WTC11 (cell line): ENCODE measurements at regions not wholly inside any gene's neighbourhood (a gene's known extent, or its start where the extent isn't known, plus 50 kb on each side); places are given as distances from the start of the nearest gene placed in this dataset.

Experiments
- FOXP1 ChIP-seq: sonication (generic); formaldehyde crosslinking; IDR thresholded peaks from 2 replicates; pipeline ENCODE4 v1.8.0; 2022; ENCODE audit warnings: missing genetic modification reagents, mild to moderate bottlenecking, moderate library complexity, borderline replicate concordance
- IRF2 ChIP-seq: sonication (generic); formaldehyde crosslinking; IDR thresholded peaks from 2 replicates; pipeline ENCODE4 v1.8.0; 2022; ENCODE audit warnings: low read depth, missing genetic modification reagents, borderline replicate concordance
- JUN ChIP-seq: sonication (generic); formaldehyde crosslinking; IDR thresholded peaks from 2 replicates; pipeline ENCODE4 v1.8.0; 2023; ENCODE audit warnings: mild to moderate bottlenecking, missing genetic modification reagents
- NR3C1 ChIP-seq: sonication (generic); formaldehyde crosslinking; conservative IDR thresholded peaks from 2 replicates; pipeline ENCODE4 v1.8.1; 2023; ENCODE audit warnings: low read depth, mild to moderate bottlenecking, missing genetic modification reagents
- SP1 ChIP-seq: sonication (generic); formaldehyde crosslinking; conservative IDR thresholded peaks from 2 replicates; pipeline ENCODE4 v1.8.1; 2022; ENCODE audit warnings: missing genetic modification reagents
- TF ChIP-seq, protein P1 (sequence below): fragments of 200-600 bp; IDR thresholded peaks from 2 replicates; pipeline ENCODE4 v1.8.0; 2022; ENCODE audit warnings: antibody characterized with exemption
- TF ChIP-seq, protein P2 (sequence below): sonication (generic); formaldehyde crosslinking; conservative IDR thresholded peaks from 2 replicates; pipeline ENCODE4 v1.8.1; 2023; ENCODE audit warnings: mild to moderate bottlenecking, low read depth, missing genetic modification reagents, moderate library complexity
- TF ChIP-seq, protein P3 (sequence below): sonication (generic); formaldehyde crosslinking; IDR thresholded peaks from 2 replicates; pipeline ENCODE4 v1.8.0; 2022; ENCODE audit warnings: mild to moderate bottlenecking, missing genetic modification reagents
- TF ChIP-seq, protein P4 (sequence below): sonication (generic); formaldehyde crosslinking; conservative IDR thresholded peaks from 2 replicates; pipeline ENCODE4 v1.8.1; 2022; ENCODE audit warnings: mild to moderate bottlenecking, missing genetic modification reagents

DNA sequence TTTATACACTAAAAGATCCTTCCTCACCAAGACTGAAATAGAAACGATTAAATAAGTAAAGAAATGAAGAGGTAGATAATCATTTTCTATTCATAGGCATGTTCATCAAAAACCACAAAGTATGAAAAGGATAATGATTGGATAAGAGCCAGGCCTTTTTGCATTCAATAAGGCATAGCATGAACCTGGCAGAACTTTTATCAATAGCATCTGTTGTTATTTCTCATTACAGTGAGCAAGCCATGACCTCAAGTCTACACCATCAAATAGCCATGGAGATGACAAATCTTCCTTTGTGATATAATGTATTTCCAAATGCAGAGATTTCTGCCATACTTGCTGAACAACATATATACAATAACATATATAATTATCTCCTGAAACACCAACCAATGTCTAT is 206.0 kb upstream of the SLC7A11 start:
- TF ChIP-seq, protein P1, sequence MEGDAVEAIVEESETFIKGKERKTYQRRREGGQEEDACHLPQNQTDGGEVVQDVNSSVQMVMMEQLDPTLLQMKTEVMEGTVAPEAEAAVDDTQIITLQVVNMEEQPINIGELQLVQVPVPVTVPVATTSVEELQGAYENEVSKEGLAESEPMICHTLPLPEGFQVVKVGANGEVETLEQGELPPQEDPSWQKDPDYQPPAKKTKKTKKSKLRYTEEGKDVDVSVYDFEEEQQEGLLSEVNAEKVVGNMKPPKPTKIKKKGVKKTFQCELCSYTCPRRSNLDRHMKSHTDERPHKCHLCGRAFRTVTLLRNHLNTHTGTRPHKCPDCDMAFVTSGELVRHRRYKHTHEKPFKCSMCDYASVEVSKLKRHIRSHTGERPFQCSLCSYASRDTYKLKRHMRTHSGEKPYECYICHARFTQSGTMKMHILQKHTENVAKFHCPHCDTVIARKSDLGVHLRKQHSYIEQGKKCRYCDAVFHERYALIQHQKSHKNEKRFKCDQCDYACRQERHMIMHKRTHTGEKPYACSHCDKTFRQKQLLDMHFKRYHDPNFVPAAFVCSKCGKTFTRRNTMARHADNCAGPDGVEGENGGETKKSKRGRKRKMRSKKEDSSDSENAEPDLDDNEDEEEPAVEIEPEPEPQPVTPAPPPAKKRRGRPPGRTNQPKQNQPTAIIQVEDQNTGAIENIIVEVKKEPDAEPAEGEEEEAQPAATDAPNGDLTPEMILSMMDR: no peak
- TF ChIP-seq IRF2 (CRISPR knock-in tag) (no peak), NR3C1 (no peak), JUN (no peak), FOXP1 (no peak), SP1 (no peak)
- TF ChIP-seq, protein P2, sequence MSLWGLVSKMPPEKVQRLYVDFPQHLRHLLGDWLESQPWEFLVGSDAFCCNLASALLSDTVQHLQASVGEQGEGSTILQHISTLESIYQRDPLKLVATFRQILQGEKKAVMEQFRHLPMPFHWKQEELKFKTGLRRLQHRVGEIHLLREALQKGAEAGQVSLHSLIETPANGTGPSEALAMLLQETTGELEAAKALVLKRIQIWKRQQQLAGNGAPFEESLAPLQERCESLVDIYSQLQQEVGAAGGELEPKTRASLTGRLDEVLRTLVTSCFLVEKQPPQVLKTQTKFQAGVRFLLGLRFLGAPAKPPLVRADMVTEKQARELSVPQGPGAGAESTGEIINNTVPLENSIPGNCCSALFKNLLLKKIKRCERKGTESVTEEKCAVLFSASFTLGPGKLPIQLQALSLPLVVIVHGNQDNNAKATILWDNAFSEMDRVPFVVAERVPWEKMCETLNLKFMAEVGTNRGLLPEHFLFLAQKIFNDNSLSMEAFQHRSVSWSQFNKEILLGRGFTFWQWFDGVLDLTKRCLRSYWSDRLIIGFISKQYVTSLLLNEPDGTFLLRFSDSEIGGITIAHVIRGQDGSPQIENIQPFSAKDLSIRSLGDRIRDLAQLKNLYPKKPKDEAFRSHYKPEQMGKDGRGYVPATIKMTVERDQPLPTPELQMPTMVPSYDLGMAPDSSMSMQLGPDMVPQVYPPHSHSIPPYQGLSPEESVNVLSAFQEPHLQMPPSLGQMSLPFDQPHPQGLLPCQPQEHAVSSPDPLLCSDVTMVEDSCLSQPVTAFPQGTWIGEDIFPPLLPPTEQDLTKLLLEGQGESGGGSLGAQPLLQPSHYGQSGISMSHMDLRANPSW: no peak
- TF ChIP-seq, protein P3, sequence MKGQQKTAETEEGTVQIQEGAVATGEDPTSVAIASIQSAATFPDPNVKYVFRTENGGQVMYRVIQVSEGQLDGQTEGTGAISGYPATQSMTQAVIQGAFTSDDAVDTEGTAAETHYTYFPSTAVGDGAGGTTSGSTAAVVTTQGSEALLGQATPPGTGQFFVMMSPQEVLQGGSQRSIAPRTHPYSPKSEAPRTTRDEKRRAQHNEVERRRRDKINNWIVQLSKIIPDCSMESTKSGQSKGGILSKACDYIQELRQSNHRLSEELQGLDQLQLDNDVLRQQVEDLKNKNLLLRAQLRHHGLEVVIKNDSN (CRISPR knock-in tag): no peak
- TF ChIP-seq, protein P4, sequence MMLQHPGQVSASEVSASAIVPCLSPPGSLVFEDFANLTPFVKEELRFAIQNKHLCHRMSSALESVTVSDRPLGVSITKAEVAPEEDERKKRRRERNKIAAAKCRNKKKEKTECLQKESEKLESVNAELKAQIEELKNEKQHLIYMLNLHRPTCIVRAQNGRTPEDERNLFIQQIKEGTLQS: no peak
